ENCODE measurements at regions not wholly inside any gene's neighbourhood (a gene's known extent, or its start where the extent isn't known, plus 50 kb on each side); places are given as distances from the start of the nearest gene placed in this dataset.
A peak's percentile ranks its signal among the peaks of the same experiment; 100 is the strongest.

DNA sequence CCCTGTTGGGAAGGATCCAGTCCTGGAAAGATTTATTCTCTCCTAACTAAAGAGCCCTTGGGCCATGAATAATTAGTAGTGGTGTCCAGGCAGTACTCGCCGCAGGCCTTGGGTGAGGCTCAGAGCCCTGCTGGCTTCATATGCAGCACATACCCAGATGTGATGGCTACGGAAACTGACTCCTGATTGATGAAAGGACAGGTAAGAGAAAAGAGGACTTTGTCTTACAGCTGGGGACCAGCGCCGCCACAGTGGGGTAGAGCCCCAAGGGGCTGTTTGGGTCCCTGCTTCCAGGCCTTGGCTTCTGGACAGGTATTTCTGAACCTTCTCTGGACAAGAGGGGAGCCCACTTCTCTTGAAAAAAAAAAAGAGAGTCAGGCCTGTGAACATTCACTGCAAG lies 1680.8 kb downstream of the EFNB2 start:
- DNase-seq, result no peak

- no peak for DNase-seq
These were observed 1681.5 kb downstream of the EFNB2 start for GRCh38 chr13:104854007-104854406.

- peak; percentile 25 for DNase-seq
These were observed 1687.5 kb downstream of the EFNB2 start for GRCh38 chr13:104847922-104848321.

GRCh38 chr13:104843401-104843800 lies 1692.1 kb downstream of the EFNB2 start:
- no peak for DNase-seq

DNA sequence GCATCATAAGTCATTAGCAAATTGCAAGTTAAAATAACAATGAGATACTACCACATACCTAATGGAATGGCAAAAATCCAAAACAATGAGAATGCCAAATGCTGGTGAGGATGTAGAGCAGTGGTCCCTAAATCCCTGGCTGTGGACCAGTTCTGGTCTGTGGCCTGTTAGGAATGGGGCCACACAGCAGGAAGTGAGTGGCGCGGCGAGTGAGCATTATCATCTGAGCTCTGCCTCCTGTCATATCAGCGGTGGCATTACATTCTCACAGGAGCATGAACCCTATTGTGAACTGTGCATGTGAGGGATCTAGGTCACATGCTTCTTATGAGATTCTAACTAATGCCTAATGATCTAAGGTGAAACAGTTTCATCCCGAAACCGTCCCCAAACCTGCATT lies 1694.4 kb downstream of the EFNB2 start:
- no peak for DNase-seq

DNA sequence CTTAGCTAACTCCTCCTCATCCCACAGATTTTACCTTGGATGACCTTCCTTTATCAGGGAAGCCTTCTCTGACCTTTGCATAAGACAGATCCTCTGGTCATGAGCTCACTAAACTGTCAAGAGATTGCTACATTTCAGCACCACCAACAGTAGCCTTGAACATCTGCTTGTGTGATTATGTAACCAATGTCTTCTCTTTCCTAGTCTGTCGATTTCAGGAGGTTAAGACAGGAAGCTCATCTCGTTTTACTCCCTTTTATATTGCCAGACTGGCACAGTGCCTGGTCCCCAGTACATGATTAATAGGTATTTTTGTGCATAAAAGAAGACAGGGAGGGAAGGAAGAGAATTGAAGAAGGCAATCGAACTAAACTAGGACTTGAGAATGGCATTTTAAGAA lies 1697.7 kb downstream of the EFNB2 start:
- no peak for DNase-seq

GRCh38 chr13:104833221-104833620 lies 1702.2 kb downstream of the EFNB2 start:
- peak; percentile 11 for DNase-seq

- peak; percentile 46 for DNase-seq
These were observed 1703.2 kb downstream of the EFNB2 start for GRCh38 chr13:104832231-104832630.

- DNase-seq, result peak; percentile 92
These were observed 1703.6 kb downstream of the EFNB2 start for GRCh38 chr13:104831831-104832230.

DNA sequence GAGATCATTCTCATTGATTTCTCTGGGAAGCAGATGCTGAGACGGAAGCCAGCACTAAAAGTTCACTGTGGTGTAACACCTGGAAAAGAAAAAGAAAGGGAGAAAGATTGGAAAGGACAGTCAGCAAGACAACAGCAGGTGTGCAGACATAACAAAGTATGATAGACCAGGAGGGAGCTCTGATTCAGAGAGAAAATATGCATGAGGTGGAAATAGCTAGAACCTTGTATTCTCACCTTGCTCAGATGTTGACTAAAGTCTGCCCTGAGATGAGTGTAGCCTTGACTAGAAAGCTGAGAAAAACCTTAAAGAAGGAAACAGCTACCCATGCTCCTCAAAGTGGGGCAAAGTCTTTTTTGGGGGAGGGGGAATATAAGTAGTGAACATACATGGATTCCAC lies 1711.8 kb downstream of the EFNB2 start:
- DNase-seq, result no peak

DNA sequence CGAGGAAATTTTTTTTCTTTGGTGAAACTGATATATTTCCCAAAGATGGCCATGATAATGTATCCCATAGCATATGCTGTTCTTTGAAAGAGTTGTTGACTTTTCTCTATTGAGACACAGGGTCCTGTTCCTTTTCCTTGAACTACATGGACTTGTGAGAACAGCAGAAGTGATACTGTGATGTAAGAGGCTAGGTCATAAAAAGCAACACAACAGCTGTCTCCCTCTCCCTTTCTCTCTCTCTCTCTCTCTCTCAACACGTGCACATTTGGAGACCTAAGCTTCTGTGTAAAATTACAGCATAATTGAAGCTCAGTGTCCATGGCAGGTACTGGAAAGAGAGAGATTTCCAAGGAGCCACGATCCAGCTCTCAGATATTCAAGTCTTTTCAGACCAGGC lies 1712.4 kb downstream of the EFNB2 start:
- DNase-seq, result no peak

DNA sequence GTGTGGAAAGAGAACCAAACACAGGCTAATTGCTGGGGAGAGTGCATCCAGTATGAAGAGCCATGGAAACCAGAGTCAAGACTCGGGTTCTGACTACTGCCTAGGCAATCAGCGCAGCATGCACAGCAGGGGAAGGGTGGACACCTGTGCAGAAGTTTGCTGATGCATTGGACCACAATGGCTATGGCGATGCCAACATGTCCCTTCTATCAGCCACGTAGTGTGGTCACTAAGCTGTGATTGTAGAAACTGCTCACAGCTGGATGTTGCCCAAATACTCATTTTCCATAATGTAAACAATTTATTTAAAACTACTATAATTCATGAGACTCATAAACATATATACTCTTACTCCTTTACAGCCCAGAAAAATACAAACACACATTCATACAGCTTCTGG lies 1718.2 kb downstream of the EFNB2 start:
- no peak for DNase-seq

GRCh38 chr13:104816726-104817125 lies 1718.7 kb downstream of the EFNB2 start:
- DNase-seq, result no peak

DNA sequence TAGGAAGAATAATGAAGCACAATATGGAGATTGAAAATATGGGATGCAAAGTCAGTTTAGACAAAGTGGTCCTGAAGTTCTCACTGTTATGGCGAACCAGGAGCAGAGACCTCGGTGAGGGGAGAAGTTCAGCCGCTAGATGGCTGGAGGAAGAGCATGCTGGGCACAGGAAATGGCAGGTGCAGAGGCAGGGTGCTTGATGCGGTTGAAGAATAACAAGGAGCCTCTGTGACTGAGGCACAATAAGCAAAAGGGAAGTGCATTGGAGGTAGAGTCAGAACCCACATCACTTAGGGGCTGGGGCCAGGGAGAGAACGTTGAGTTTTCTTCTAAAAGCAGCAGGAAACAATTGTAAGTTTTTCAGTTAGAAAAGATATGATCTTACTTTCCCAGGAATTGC lies 1725.2 kb downstream of the EFNB2 start:
- DNase-seq, result no peak

GRCh38 chr13:104809483-104809882 lies 1726.0 kb downstream of the EFNB2 start:
- no peak for DNase-seq

DNA sequence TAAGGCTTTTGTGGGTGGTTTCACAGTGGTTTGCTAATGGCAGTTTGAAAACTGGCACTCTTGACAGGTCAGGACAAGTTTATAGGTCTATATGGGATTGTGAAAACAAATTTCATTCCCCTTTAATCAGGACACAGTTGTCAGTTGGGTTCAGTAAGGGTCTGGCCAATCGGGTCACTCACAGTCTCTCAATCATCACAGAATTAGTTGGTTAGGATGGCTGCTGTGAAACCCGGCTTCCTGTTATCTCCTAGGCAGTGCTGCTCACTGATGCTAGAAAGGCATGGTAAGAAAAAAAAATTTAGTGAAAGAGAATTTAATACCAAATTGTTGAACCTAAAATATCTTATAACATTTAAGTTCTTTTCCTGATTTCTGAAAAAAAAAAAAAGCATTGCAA lies 1730.1 kb downstream of the EFNB2 start:
- no peak for DNase-seq

- DNase-seq, result no peak
These were observed 1732.9 kb upstream of the SLC10A2 start for GRCh38 chr13:104799152-104799551.

DNA sequence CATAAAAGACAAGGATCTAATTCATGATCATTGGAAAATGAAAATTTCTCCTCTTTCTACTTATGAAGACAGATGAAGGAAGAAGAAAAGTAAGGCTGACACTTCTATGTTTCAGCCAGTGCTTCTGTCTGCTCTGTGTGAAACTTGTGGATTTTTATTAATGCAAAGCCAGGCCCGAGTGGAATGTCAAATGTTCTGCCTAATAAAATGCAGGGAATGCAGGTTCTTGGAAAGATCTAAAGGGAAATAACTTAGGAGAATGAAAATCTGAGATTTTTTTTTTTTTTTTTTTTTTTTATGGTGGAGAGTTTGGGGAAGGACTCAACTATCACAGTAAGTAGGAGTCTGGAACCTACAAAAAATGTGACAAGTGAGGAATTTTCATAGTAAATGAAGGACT lies 1732.3 kb upstream of the SLC10A2 start:
- DNase-seq, result no peak

- DNase-seq, result no peak
These were observed 1730.4 kb upstream of the SLC10A2 start for GRCh38 chr13:104796581-104796980.

DNA sequence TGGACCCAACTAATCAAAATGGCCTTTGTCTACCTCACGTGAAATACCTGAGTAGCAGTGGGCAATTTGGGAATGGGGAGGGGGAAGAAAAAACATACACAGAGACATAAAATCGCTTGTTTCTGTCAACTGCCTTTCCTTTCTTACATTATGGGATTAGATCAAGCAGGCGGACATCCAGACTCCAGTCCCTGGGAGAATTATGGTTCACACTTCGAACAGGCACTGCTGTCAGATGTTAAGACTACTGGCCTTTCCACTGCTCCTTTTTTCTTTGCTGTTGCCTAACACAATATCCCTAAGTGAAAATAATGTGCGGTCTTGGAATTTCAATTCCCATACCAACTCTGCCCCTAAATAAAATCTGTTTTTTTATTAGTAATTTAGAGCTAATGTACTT lies 1719.7 kb upstream of the SLC10A2 start:
- DNase-seq, result no peak

DNA sequence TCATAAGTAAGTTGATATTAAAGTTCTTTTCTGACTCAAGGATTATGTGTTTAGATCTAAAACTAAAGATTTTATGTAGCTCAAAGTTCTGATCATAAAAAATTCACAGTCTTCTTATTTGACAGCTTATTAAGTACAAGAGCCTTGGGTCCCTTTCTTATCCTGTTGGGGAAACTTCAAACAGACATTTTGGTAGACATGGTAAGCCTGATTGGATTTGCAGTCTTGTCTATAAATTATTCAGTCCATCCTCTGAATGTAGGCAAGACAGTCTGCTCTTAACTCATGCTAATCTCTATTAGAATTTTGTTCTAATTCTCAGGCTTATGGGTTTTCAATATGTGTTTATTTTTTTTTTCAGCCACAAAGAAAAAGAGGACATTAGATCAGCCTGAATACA lies 1718.7 kb upstream of the SLC10A2 start:
- DNase-seq, result no peak

DNA sequence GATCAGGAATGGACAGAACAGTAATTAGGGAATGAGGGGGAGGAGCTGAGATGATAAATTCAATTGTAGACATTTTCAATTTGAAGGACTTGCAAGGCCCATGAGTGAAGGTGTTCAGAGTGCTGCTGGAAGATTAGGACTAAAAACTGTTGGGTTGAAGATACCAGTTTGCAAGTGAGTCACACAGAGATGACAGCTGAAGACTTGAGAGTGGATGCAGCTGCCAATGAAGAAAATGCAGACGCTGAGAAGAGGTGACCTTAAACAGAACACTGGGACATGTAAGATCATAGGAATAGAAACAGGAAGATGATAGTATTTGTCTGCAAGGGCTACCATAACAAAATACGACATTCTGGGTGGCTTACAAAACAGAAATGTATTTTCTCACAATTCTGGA lies 1716.5 kb upstream of the SLC10A2 start:
- no peak for DNase-seq

- peak; percentile 32 for DNase-seq
These were observed 1713.2 kb upstream of the SLC10A2 start for GRCh38 chr13:104779311-104779993.

DNA sequence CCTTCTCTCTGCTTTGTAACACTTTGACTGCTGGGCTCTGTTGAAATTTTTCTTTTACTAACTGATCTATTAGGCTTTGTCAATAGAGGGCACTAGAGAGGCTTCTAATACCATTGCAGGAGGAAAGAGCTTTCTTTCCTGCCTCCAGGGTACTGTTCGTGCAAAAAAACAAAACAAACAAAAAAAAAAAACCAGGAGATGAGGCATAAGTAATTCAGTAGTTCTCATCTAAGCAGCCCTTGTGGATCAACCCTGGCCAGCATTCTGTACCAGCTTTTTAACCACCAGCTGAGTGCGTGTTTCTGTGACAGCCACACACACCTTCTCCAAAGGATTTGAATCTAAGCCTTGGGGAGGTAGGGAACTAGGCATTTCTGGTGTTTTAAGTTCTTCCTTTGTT lies 1707.6 kb upstream of the SLC10A2 start:
- peak; percentile 78 for DNase-seq

- no peak for DNase-seq
These were observed 1703.3 kb upstream of the SLC10A2 start for GRCh38 chr13:104769545-104769944.

GRCh38 chr13:104766319-104766718 lies 1700.1 kb upstream of the SLC10A2 start:
- DNase-seq, result no peak
